GM12878 (cell line): ENCODE measurements at regions not wholly inside any gene's neighbourhood (a gene's known extent, or its start where the extent isn't known, plus 50 kb on each side); places are given as distances from the start of the nearest gene placed in this dataset.
A peak's percentile ranks its signal among the peaks of the same experiment; 100 is the strongest.

Experiments used
- CBX3 ChIP-seq: fragments of 200-600 bp; sonication (generic); IDR thresholded peaks from 2 replicates; pipeline ENCODE4 v1.6.1; 2016; ENCODE audit warnings: low read depth, borderline replicate concordance
- CBX5 ChIP-seq: sonication (generic); IDR thresholded peaks from 2 replicates; pipeline ENCODE4 v1.6.1; 2016; ENCODE audit warnings: low read depth, moderate library complexity, mild to moderate bottlenecking, inconsistent platforms
- EED ChIP-seq: sonication (generic); IDR thresholded peaks from 2 replicates; pipeline ENCODE4 v1.6.1; 2016; ENCODE audit warnings: antibody characterized with exemption, low read depth
- FOS ChIP-seq: IDR thresholded peaks from 3 replicates; pipeline ENCODE4 v1.6.1; 2011; ENCODE audit warnings: borderline replicate concordance; ENCODE audit not compliant: insufficient read length; ENCODE audit errors: extremely low read depth
- FOXM1 ChIP-seq: IDR thresholded peaks from 2 replicates; pipeline ENCODE4 v1.6.1; 2012; ENCODE audit warnings: low read depth, mild to moderate bottlenecking, inconsistent platforms, low read length, moderate library complexity
- GABPA ChIP-seq: IDR thresholded peaks from 2 replicates; pipeline ENCODE4 v1.6.1; 2014; ENCODE audit warnings: antibody characterized with exemption, low read depth, mild to moderate bottlenecking, inconsistent platforms
- GATAD2B ChIP-seq: fragments of 450-650 bp; conservative IDR thresholded peaks from 2 replicates; pipeline ENCODE4 v1.6.1; 2017; ENCODE audit warnings: low read depth, mild to moderate bottlenecking, moderate library complexity
- JUND ChIP-seq: IDR thresholded peaks from 2 replicates; pipeline ENCODE4 v1.6.1; 2012; ENCODE audit warnings: low read depth, mild to moderate bottlenecking, low read length, improper control_type of control experiment, moderate library complexity
- KDM1A ChIP-seq: fragments of 200-600 bp; sonication (generic); IDR thresholded peaks from 2 replicates; pipeline ENCODE4 v1.6.1; 2016; ENCODE audit warnings: borderline replicate concordance
- MTA3 ChIP-seq: IDR thresholded peaks from 2 replicates; pipeline ENCODE4 v1.6.1; 2012; ENCODE audit warnings: low read length, inconsistent platforms, borderline replicate concordance
- NR2C2 ChIP-seq: IDR thresholded peaks from 2 replicates; pipeline ENCODE4 v1.6.1; 2011; ENCODE audit warnings: borderline replicate concordance, low read depth; ENCODE audit not compliant: control insufficient read depth, insufficient read length
- NR2F1 ChIP-seq: fragments of 450-650 bp; conservative IDR thresholded peaks from 2 replicates; pipeline ENCODE4 v1.6.1; 2017; ENCODE audit warnings: mild to moderate bottlenecking
- PML ChIP-seq: IDR thresholded peaks from 2 replicates; pipeline ENCODE4 v1.6.1; 2012; ENCODE audit warnings: low read length, inconsistent platforms
- POLR2A ChIP-seq: IDR thresholded peaks from 2 replicates; pipeline ENCODE4 v1.6.1; 2011; ENCODE audit warnings: low read depth, mild to moderate bottlenecking, low read length
- POLR2AphosphoS5 ChIP-seq: IDR thresholded peaks from 2 replicates; pipeline ENCODE4 v1.6.1; 2011; ENCODE audit warnings: mild to moderate bottlenecking, low read length, inconsistent platforms
- RAD51 ChIP-seq: fragments of 450-650 bp; IDR thresholded peaks from 2 replicates; pipeline ENCODE4 v1.6.1; 2016; ENCODE audit warnings: moderate library complexity, mild to moderate bottlenecking, inconsistent platforms
- RBBP5 ChIP-seq: fragments of 200-600 bp; sonication (generic); conservative IDR thresholded peaks from 2 replicates; pipeline ENCODE4 v1.6.1; 2016
- SREBF1 ChIP-seq: IDR thresholded peaks from 2 replicates; pipeline ENCODE4 v1.6.1; 2012; ENCODE audit warnings: mild to moderate bottlenecking, low read length
- YY1 ChIP-seq: IDR thresholded peaks from 2 replicates; pipeline ENCODE4 v1.6.1; 2011; ENCODE audit warnings: low read depth, mild to moderate bottlenecking, low read length
- ZZZ3 ChIP-seq: IDR thresholded peaks from 2 replicates; pipeline ENCODE4 v1.6.1; 2011; ENCODE audit warnings: low read depth; ENCODE audit not compliant: control insufficient read depth, insufficient read length
- TF ChIP-seq, protein P1 (sequence below): fragments of 450-650 bp; IDR thresholded peaks from 2 replicates; pipeline ENCODE4 v1.6.1; 2018; ENCODE audit warnings: mild to moderate bottlenecking, low read depth, moderate library complexity; ENCODE audit not compliant: partially characterized antibody
- TF ChIP-seq, protein P2 (sequence below): fragments of 450-650 bp; IDR thresholded peaks from 2 replicates; pipeline ENCODE4 v1.6.1; 2017; ENCODE audit warnings: mild to moderate bottlenecking, moderate library complexity
- TF ChIP-seq, protein P3 (sequence below): IDR thresholded peaks from 2 replicates; pipeline ENCODE4 v1.6.1; 2011; ENCODE audit warnings: low read depth, low read length, improper control_type of control experiment, borderline replicate concordance
- TF ChIP-seq, protein P4 (sequence below): fragments of 450-650 bp; IDR thresholded peaks from 2 replicates; pipeline ENCODE4 v1.6.1; 2017; ENCODE audit warnings: low read depth, mild to moderate bottlenecking, moderate library complexity

DNA sequence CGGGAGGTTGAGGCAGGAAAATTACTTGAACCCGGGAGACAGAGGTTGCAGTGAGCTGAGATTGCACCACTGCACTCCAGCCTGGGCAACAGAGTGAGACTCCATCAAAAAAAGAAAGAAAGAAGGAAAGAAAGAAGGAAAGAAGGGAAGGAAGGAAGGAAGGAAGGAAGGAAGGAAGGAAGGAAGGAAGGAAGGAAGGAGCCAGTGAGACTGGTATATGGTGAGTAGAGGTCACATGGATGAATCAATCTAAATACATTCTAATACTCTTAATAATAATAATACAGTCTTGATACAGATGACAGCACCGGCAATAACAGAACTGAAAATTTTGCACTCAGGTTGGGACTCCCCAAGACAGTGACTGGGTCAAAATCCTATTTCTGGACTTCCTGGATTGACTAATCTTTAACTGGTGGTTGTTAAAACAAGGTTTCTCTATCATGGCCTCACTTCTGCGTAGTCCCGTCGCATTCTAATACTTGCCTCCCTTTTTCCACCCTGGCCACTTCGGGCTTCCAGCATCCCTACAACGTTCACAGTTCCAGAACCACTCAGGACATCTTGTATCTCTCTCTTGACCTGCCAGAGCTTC lies 53.5 kb upstream of the EIF3M start (continued):
- TF ChIP-seq, protein P1, sequence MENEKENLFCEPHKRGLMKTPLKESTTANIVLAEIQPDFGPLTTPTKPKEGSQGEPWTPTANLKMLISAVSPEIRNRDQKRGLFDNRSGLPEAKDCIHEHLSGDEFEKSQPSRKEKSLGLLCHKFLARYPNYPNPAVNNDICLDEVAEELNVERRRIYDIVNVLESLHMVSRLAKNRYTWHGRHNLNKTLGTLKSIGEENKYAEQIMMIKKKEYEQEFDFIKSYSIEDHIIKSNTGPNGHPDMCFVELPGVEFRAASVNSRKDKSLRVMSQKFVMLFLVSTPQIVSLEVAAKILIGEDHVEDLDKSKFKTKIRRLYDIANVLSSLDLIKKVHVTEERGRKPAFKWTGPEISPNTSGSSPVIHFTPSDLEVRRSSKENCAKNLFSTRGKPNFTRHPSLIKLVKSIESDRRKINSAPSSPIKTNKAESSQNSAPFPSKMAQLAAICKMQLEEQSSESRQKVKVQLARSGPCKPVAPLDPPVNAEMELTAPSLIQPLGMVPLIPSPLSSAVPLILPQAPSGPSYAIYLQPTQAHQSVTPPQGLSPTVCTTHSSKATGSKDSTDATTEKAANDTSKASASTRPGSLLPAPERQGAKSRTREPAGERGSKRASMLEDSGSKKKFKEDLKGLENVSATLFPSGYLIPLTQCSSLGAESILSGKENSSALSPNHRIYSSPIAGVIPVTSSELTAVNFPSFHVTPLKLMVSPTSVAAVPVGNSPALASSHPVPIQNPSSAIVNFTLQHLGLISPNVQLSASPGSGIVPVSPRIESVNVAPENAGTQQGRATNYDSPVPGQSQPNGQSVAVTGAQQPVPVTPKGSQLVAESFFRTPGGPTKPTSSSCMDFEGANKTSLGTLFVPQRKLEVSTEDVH = no peak
- no peak for TF ChIP-seq POLR2AphosphoS5
- TF ChIP-seq CBX5 = peak; percentile 78; the same call in 1 of the 2 replicates
- TF ChIP-seq POLR2A = no peak
- TF ChIP-seq EED = 0 out of 2 replicates have a peak, but pooled peaks have one; percentile 53
- TF ChIP-seq GATAD2B = no peak
- TF ChIP-seq SREBF1 = no peak
- 0 out of 2 replicates have a peak, but pooled peaks have one; percentile 41 for TF ChIP-seq PML
- TF ChIP-seq, protein P2, sequence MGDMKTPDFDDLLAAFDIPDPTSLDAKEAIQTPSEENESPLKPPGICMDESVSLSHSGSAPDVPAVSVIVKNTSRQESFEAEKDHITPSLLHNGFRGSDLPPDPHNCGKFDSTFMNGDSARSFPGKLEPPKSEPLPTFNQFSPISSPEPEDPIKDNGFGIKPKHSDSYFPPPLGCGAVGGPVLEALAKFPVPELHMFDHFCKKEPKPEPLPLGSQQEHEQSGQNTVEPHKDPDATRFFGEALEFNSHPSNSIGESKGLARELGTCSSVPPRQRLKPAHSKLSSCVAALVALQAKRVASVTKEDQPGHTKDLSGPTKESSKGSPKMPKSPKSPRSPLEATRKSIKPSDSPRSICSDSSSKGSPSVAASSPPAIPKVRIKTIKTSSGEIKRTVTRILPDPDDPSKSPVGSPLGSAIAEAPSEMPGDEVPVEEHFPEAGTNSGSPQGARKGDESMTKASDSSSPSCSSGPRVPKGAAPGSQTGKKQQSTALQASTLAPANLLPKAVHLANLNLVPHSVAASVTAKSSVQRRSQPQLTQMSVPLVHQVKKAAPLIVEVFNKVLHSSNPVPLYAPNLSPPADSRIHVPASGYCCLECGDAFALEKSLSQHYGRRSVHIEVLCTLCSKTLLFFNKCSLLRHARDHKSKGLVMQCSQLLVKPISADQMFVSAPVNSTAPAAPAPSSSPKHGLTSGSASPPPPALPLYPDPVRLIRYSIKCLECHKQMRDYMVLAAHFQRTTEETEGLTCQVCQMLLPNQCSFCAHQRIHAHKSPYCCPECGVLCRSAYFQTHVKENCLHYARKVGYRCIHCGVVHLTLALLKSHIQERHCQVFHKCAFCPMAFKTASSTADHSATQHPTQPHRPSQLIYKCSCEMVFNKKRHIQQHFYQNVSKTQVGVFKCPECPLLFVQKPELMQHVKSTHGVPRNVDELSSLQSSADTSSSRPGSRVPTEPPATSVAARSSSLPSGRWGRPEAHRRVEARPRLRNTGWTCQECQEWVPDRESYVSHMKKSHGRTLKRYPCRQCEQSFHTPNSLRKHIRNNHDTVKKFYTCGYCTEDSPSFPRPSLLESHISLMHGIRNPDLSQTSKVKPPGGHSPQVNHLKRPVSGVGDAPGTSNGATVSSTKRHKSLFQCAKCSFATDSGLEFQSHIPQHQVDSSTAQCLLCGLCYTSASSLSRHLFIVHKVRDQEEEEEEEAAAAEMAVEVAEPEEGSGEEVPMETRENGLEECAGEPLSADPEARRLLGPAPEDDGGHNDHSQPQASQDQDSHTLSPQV = no peak
- TF ChIP-seq NR2F1 = peak; percentile 79
- peak; percentile 78 for TF ChIP-seq FOXM1
- TF ChIP-seq CBX3 = no peak
- peak; percentile 61; the same call in 1 of the 2 replicates for TF ChIP-seq YY1
- no peak for TF ChIP-seq FOS
- TF ChIP-seq, protein P3, sequence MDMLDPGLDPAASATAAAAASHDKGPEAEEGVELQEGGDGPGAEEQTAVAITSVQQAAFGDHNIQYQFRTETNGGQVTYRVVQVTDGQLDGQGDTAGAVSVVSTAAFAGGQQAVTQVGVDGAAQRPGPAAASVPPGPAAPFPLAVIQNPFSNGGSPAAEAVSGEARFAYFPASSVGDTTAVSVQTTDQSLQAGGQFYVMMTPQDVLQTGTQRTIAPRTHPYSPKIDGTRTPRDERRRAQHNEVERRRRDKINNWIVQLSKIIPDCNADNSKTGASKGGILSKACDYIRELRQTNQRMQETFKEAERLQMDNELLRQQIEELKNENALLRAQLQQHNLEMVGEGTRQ = no peak
- TF ChIP-seq RAD51 = peak; percentile 53; the same call in 1 of the 2 replicates
- TF ChIP-seq KDM1A = no peak
- peak; percentile 48; the same call in 1 of the 2 replicates for TF ChIP-seq GABPA
- TF ChIP-seq JUND = no peak
- peak; percentile 42; the same call in 1 of the 2 replicates for TF ChIP-seq MTA3
- TF ChIP-seq ZZZ3 = no peak
- no peak for TF ChIP-seq NR2C2
- peak; percentile 80; the same call in 1 of the 2 replicates for TF ChIP-seq RBBP5
- TF ChIP-seq, protein P4, sequence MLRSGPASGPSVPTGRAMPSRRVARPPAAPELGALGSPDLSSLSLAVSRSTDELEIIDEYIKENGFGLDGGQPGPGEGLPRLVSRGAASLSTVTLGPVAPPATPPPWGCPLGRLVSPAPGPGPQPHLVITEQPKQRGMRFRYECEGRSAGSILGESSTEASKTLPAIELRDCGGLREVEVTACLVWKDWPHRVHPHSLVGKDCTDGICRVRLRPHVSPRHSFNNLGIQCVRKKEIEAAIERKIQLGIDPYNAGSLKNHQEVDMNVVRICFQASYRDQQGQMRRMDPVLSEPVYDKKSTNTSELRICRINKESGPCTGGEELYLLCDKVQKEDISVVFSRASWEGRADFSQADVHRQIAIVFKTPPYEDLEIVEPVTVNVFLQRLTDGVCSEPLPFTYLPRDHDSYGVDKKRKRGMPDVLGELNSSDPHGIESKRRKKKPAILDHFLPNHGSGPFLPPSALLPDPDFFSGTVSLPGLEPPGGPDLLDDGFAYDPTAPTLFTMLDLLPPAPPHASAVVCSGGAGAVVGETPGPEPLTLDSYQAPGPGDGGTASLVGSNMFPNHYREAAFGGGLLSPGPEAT = peak; percentile 88
